Type B pancreatic cell (in vitro differentiated cells): ENCODE measurements at regions not wholly inside any gene's neighbourhood (a gene's known extent, or its start where the extent isn't known, plus 50 kb on each side); places are given as distances from the start of the nearest gene placed in this dataset.

ENCODE experiments used
- DNase-seq: peaks from one replicate; pipeline ENCODE4 v3.0.0; 2021; ENCODE audit warnings: mixed read lengths; ENCODE audit not compliant: unreplicated experiment; ENCODE audit errors: extremely low spot score
- H3K27ac Mint-ChIP-seq: 2 replicates; pipeline ENCODE4 v1.8.0; 2021; ENCODE audit warnings: mild to moderate bottlenecking, mixed read lengths
- H3K27me3 Mint-ChIP-seq: 2 replicates; pipeline ENCODE4 v1.8.0; 2021; ENCODE audit warnings: mixed read lengths
- H3K36me3 Mint-ChIP-seq: 2 replicates; pipeline ENCODE4 v1.8.0; 2021; ENCODE audit warnings: mixed read lengths
- H3K4me1 Mint-ChIP-seq: one replicate; pipeline ENCODE4 v1.8.0; 2021; ENCODE audit warnings: mixed read lengths; ENCODE audit not compliant: unreplicated experiment
- H3K4me3 Mint-ChIP-seq: 2 replicates; pipeline ENCODE4 v1.8.0; 2021; ENCODE audit warnings: mild to moderate bottlenecking, mixed read lengths
- H3K9me3 Mint-ChIP-seq: 2 replicates; pipeline ENCODE4 v1.8.0; 2021; ENCODE audit warnings: mixed read lengths
- TF ChIP-seq, protein P1 (sequence below): fragments of 200-600 bp; sonication (generic); conservative IDR thresholded peaks from 2 replicates; pipeline ENCODE4 v1.5.0; 2021; ENCODE audit warnings: antibody characterized with exemption, mild to moderate bottlenecking

DNA sequence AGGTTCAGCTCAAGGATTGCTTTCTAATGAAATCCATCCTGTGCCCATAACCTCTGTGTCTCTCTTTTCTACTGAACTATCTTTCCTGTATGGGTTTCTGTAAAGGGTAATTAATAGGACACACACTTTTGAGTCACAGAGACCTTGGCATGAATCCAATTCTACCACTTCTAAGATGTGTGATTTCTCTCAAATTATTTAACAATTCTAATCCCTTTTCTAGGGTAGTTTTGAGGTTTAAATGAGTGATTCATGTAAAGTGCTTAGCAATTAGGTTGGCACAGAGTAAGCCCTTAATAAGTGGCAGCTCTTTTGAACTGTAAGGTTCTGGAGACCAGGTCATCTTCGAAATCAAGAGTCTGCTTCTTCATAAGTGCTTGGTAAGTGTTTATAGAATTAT lies 202.7 kb downstream of the RASSF9 start:
- H3K9me3 Mint-ChIP-seq = no peaks in the 10 kb centered on the region

DNA sequence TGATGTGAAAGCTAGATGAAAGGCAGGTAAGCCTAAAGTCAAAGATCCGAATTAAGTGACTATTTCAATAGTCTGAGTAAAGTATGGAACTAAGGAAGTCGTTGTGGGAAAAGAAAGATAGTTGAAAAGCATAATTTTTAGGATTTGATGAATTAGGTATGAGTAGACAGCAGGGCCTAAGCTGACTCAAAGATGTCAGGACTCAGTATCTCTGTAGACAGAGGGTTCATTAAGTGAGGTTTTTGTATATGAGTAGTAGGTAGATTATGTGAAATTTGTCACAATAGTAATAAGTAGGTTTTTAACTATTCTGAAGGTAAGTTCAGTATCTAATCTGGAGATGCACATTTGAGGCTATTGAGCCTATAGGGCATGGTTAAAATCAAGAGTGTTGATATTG lies 196.4 kb downstream of the RASSF9 start:
- H3K36me3 Mint-ChIP-seq = no peaks in the 10 kb centered on the region
- TF ChIP-seq, protein P1, sequence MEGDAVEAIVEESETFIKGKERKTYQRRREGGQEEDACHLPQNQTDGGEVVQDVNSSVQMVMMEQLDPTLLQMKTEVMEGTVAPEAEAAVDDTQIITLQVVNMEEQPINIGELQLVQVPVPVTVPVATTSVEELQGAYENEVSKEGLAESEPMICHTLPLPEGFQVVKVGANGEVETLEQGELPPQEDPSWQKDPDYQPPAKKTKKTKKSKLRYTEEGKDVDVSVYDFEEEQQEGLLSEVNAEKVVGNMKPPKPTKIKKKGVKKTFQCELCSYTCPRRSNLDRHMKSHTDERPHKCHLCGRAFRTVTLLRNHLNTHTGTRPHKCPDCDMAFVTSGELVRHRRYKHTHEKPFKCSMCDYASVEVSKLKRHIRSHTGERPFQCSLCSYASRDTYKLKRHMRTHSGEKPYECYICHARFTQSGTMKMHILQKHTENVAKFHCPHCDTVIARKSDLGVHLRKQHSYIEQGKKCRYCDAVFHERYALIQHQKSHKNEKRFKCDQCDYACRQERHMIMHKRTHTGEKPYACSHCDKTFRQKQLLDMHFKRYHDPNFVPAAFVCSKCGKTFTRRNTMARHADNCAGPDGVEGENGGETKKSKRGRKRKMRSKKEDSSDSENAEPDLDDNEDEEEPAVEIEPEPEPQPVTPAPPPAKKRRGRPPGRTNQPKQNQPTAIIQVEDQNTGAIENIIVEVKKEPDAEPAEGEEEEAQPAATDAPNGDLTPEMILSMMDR = no peak
- H3K9me3 Mint-ChIP-seq = peaks cover 5% of the 10 kb centered on the region
- H3K4me3 Mint-ChIP-seq = no peak overlapping the region
- H3K27ac Mint-ChIP-seq = no peak overlapping the region
- no peak for DNase-seq
- no peaks in the 10 kb centered on the region for H3K27me3 Mint-ChIP-seq
- H3K4me1 Mint-ChIP-seq = peaks cover 7% of the 10 kb centered on the region

More for the DNA sequence above, 202.7 kb downstream of the RASSF9 start:
- H3K4me1 Mint-ChIP-seq = no peaks in the 10 kb centered on the region
- H3K4me3 Mint-ChIP-seq = no peak overlapping the region
- no peak for DNase-seq
- TF ChIP-seq, protein P1 = no peak
- H3K27ac Mint-ChIP-seq = no peak overlapping the region
- H3K27me3 Mint-ChIP-seq = no peaks in the 10 kb centered on the region
- no peaks in the 10 kb centered on the region for H3K36me3 Mint-ChIP-seq

- Mint-ChIP-seq H3K9me3 (peaks cover 5% of the 10 kb centered on the region), H3K27ac (no peak overlapping the region), H3K36me3 (no peaks in the 10 kb centered on the region), H3K27me3 (no peaks in the 10 kb centered on the region), H3K4me1 (peaks cover 7% of the 10 kb centered on the region), H3K4me3 (no peak overlapping the region)
- DNase-seq = no peak
- TF ChIP-seq, protein P1 = no peak
Measured at GRCh38 chr12:85641796-85642195, 194.4 kb downstream of the RASSF9 start.

GRCh38 chr12:85642288-85642687 lies 193.9 kb downstream of the RASSF9 start:
- no peak for DNase-seq
- Mint-ChIP-seq H3K27me3 (no peaks in the 10 kb centered on the region), H3K27ac (no peak overlapping the region), H3K4me1 (peaks cover 7% of the 10 kb centered on the region), H3K9me3 (peaks cover 5% of the 10 kb centered on the region), H3K36me3 (no peaks in the 10 kb centered on the region), H3K4me3 (no peak overlapping the region)
- TF ChIP-seq, protein P1 = no peak

GRCh38 chr12:85642808-85643207 lies 193.4 kb downstream of the RASSF9 start:
- Mint-ChIP-seq H3K4me3 (no peak overlapping the region), H3K4me1 (peaks cover 7% of the 10 kb centered on the region), H3K9me3 (peaks cover 5% of the 10 kb centered on the region), H3K27ac (no peak overlapping the region), H3K27me3 (no peaks in the 10 kb centered on the region), H3K36me3 (no peaks in the 10 kb centered on the region)
- no peak for DNase-seq
- TF ChIP-seq, protein P1 = no peak

- TF ChIP-seq, protein P1 = no peak
- no peak overlapping the region for H3K4me3 Mint-ChIP-seq
- no peaks in the 10 kb centered on the region for H3K27me3 Mint-ChIP-seq
- H3K27ac Mint-ChIP-seq = no peak overlapping the region
- peaks cover 8% of the 10 kb centered on the region for H3K9me3 Mint-ChIP-seq
- no peaks in the 10 kb centered on the region for H3K36me3 Mint-ChIP-seq
- no peak for DNase-seq
- peaks cover 7% of the 10 kb centered on the region for H3K4me1 Mint-ChIP-seq
Measured at GRCh38 chr12:85644508-85644907, 191.7 kb downstream of the RASSF9 start.
